Mammary epithelial cell (primary cell): ENCODE measurements at regions not wholly inside any gene's neighbourhood (a gene's known extent, or its start where the extent isn't known, plus 50 kb on each side); places are given as distances from the start of the nearest gene placed in this dataset.

Experiments used
- EZH2 ChIP-seq: IDR thresholded peaks from 2 replicates; pipeline ENCODE4 v1.6.1; 2012; ENCODE audit warnings: low read length, inconsistent platforms, borderline replicate concordance
- TF ChIP-seq, protein P1 (sequence below), 2 donors: IDR thresholded peaks in 1 of 2; conservative IDR thresholded peaks in 1 of 2; 2 replicates each; pipeline ENCODE4 v1.5.1; 2011 to 2012; ENCODE audit warnings: inconsistent platforms in 2 of 2, low read length in 2 of 2, mild to moderate bottlenecking in 2 of 2, control low read depth in 1 of 2, low read depth in 1 of 2; ENCODE audit not compliant: insufficient read depth in 1 of 2; ENCODE audit errors: extremely low read depth in 1 of 2

DNA sequence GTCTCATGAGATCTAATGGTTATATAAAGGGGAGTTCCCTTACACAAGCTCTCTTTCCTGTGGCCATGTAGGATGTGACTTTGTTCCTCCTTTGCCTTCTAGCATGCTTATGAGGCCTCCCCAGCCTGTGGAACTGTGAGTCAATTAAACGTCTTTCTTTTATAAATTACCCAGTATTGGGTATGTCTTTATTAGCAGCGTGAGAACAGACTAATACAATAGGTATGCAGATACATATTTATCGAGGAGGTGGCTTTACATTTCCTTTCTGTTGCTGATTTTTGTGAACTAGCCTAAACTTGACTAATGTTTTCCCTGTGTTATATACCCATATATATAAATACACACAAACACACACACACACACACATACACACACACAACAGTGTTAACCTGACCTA, 80.2 kb downstream of the VCX2 start:
- TF ChIP-seq, protein P1, sequence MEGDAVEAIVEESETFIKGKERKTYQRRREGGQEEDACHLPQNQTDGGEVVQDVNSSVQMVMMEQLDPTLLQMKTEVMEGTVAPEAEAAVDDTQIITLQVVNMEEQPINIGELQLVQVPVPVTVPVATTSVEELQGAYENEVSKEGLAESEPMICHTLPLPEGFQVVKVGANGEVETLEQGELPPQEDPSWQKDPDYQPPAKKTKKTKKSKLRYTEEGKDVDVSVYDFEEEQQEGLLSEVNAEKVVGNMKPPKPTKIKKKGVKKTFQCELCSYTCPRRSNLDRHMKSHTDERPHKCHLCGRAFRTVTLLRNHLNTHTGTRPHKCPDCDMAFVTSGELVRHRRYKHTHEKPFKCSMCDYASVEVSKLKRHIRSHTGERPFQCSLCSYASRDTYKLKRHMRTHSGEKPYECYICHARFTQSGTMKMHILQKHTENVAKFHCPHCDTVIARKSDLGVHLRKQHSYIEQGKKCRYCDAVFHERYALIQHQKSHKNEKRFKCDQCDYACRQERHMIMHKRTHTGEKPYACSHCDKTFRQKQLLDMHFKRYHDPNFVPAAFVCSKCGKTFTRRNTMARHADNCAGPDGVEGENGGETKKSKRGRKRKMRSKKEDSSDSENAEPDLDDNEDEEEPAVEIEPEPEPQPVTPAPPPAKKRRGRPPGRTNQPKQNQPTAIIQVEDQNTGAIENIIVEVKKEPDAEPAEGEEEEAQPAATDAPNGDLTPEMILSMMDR (conservative IDR thresholded peaks at IDR 0.05 in 1 of 2, IDR thresholded peaks at IDR 0.05 in 1 of 2; ENCODE audit: extremely low read depth in 1 of 2, insufficient read depth in 1 of 2, low read depth in 1 of 2, low read length in 2 of 2): no peak
- TF ChIP-seq EZH2: no peak
